ENCODE measurements at regions not wholly inside any gene's neighbourhood (a gene's known extent, or its start where the extent isn't known, plus 50 kb on each side); places are given as distances from the start of the nearest gene placed in this dataset.

DNA sequence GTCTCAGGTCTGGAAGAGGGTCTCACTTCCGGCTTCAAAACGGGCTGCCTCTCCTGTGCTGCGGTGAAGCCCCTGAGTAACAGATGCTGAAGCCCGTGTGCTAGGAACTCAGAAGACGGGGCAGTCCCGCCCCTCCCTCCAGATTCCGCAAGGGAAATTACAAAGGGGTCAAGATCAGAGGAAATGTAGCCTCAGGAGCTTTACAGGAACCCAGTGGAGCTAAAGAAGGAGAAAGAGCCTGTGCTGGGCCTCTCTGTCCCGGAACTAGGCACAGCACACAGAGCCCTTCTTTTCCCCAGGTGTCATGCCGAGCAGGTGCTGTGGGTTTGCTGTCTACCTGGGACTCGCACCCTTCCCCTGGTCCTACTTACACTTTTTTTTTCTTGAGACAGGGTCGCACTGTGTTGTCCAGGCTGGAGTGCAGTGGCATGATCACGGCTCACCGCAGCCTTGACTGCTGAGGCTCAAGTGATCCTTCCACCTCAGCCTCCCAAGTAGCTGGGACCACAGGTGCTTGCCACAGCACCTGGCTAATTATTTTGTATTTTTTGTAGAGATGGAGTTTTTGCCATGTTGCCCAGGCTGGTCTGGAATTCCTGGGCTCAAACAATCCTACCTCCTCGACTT is 72.7 kb upstream of the MAP4K4 start:
- TF ChIP-seq, protein P1, sequence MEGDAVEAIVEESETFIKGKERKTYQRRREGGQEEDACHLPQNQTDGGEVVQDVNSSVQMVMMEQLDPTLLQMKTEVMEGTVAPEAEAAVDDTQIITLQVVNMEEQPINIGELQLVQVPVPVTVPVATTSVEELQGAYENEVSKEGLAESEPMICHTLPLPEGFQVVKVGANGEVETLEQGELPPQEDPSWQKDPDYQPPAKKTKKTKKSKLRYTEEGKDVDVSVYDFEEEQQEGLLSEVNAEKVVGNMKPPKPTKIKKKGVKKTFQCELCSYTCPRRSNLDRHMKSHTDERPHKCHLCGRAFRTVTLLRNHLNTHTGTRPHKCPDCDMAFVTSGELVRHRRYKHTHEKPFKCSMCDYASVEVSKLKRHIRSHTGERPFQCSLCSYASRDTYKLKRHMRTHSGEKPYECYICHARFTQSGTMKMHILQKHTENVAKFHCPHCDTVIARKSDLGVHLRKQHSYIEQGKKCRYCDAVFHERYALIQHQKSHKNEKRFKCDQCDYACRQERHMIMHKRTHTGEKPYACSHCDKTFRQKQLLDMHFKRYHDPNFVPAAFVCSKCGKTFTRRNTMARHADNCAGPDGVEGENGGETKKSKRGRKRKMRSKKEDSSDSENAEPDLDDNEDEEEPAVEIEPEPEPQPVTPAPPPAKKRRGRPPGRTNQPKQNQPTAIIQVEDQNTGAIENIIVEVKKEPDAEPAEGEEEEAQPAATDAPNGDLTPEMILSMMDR (conservative IDR thresholded peaks at IDR 0.05; ENCODE audit: low read depth, low read length) = no peak
- TF ChIP-seq EZH2 (IDR thresholded peaks at IDR 0.05; ENCODE audit: borderline replicate concordance, low read depth, low read length, poor library complexity, severe bottlenecking) = no peak
